Esophagus muscularis mucosa (tissue), 4 donors: ENCODE measurements at regions not wholly inside any gene's neighbourhood (a gene's known extent, or its start where the extent isn't known, plus 50 kb on each side); places are given as distances from the start of the nearest gene placed in this dataset.

Source experiments
- DNase-seq: peaks from one replicate; pipeline ENCODE4 v3.0.0-alpha.2; 2017; ENCODE audit errors: extremely low spot score
- H3K27ac ChIP-seq, 4 donors: fragments of 200-600 bp; sonication (generic); replicated peaks in 1 of 4; 1 replicate in 3 of 4; 2 replicates in 1 of 4; pipeline ENCODE4 v1.5.1; 2016 to 2019; ENCODE audit warnings: mild to moderate bottlenecking in 1 of 4
- H3K27me3 ChIP-seq, 4 donors: fragments of 200-600 bp; sonication (generic); one replicate each; pipeline versions ENCODE4 v1.5.1 to v1.6.0; 2016 to 2019
- H3K36me3 ChIP-seq, 4 donors: fragments of 200-600 bp; sonication (generic); one replicate each; pipeline ENCODE4 v1.5.1; 2016 to 2019
- H3K4me1 ChIP-seq, 4 donors: fragments of 200-600 bp; sonication (generic); one replicate each; pipeline ENCODE4 v1.5.1; 2016 to 2019
- H3K4me3 ChIP-seq, 4 donors: fragments of 200-600 bp; sonication (generic); 1 replicate in 2 of 4; 2 replicates in 2 of 4; pipeline ENCODE4 v1.5.1; 2016 to 2019; ENCODE audit warnings: mild to moderate bottlenecking in 4 of 4, moderate library complexity in 1 of 4
- H3K9me3 ChIP-seq, 4 donors: fragments of 200-600 bp; sonication (generic); 1 replicate in 3 of 4; 2 replicates in 1 of 4; pipeline ENCODE4 v1.5.1; 2016 to 2019
- EP300 ChIP-seq: sonication (generic); formaldehyde crosslinking; IDR thresholded peaks from one replicate; pipeline ENCODE4 v1.6.1; 2017; ENCODE audit warnings: antibody characterized with exemption
- POLR2A ChIP-seq: fragments of 450-650 bp; IDR thresholded peaks from one replicate; pipeline ENCODE4 v1.6.1; 2017; ENCODE audit warnings: antibody characterized with exemption, moderate library complexity, mild to moderate bottlenecking, low read depth
- POLR2AphosphoS5 ChIP-seq, 2 donors: sonication (generic); formaldehyde crosslinking; IDR thresholded peaks; one replicate each; pipeline ENCODE4 v1.6.1; 2017; ENCODE audit warnings: antibody characterized with exemption in 2 of 2
- WGBS: methylation state at CpG from one replicate; pipeline ENCODE4 v1.1.5; 2018; 5-methylcytosine and 5-hydroxymethylcytosine counted together
- intact Hi-C: fragments of 100-400 bp; cut with DNase I; formaldehyde crosslinking; loops from one replicate; pipeline ENCODE4 v1.15.1; 2023
- TF ChIP-seq, protein P1 (sequence below), 3 experiments: fragments of 200-600 bp in 2 of 3; fragments of 450-650 bp in 1 of 3; sonication (generic) in 2 of 3; IDR thresholded peaks; one replicate each; pipeline ENCODE4 v1.5.1; 2017 to 2019; ENCODE audit warnings: antibody characterized with exemption in 3 of 3, mild to moderate bottlenecking in 2 of 3, moderate library complexity in 1 of 3

DNA sequence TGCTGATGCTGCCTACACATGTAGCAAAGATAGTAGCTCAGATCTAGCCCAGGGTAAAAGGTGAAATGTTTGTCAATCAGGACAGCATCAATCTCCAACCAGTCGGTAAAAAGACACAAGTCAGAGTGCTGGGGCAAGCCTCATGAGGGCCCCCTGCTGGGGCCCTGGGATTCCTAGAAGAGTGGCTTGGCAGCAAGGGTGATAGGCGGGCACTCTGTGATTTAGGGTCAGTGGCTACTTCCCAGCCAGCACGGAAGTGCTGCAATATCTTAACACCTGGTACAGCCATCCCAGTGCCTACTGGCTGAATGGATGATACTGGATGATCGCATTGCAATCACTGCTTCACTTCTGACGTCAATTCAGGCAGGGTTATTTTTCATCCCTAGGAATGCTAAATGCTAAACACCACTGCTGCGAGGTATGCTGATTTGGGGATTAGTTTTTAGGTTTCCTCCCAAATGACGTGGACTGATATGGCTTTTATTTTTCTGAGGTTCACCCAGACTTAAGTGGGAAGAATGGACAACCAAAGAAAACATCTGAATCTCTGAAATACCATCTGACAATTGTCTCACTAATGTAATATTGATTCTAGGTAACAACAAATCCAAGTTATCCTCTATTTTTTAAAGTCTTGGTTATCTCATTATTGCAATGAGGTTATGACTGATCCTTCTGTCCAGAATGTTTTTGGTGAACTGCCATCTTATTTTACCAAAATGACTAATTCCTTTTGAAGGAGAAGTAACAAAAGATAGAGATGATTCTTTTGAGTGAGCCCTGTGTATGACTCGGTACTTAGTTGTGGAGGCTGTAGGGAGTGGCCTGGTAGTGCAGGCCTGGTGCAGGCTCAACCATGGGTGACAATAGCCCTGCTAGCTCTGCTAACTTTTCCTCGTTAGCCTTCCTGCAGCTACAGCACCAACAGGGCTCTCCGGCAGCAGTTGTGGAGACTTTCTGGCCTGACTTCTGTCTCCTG is 432.5 kb downstream of the FGF9 start:
- no peak overlapping the region for H3K4me3 ChIP-seq
- intact Hi-C loops = no loop called here
- no peak overlapping the region for H3K27ac ChIP-seq
- H3K9me3 ChIP-seq = no peaks in the 10 kb centered on the region
- TF ChIP-seq POLR2A (no peak), EP300 (no peak), POLR2AphosphoS5 (IDR thresholded peaks at IDR 0.05) (no peak)
- TF ChIP-seq, protein P1, sequence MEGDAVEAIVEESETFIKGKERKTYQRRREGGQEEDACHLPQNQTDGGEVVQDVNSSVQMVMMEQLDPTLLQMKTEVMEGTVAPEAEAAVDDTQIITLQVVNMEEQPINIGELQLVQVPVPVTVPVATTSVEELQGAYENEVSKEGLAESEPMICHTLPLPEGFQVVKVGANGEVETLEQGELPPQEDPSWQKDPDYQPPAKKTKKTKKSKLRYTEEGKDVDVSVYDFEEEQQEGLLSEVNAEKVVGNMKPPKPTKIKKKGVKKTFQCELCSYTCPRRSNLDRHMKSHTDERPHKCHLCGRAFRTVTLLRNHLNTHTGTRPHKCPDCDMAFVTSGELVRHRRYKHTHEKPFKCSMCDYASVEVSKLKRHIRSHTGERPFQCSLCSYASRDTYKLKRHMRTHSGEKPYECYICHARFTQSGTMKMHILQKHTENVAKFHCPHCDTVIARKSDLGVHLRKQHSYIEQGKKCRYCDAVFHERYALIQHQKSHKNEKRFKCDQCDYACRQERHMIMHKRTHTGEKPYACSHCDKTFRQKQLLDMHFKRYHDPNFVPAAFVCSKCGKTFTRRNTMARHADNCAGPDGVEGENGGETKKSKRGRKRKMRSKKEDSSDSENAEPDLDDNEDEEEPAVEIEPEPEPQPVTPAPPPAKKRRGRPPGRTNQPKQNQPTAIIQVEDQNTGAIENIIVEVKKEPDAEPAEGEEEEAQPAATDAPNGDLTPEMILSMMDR (IDR thresholded peaks at IDR 0.05) = no peak
- H3K27me3 ChIP-seq = no peaks in the 10 kb centered on the region
- WGBS = 73% methylated on average over 10 of the region's 10 CpGs
- no peaks in the 10 kb centered on the region for H3K36me3 ChIP-seq
- H3K4me1 ChIP-seq = no peaks in the 10 kb centered on the region
- DNase-seq = no peak

DNA sequence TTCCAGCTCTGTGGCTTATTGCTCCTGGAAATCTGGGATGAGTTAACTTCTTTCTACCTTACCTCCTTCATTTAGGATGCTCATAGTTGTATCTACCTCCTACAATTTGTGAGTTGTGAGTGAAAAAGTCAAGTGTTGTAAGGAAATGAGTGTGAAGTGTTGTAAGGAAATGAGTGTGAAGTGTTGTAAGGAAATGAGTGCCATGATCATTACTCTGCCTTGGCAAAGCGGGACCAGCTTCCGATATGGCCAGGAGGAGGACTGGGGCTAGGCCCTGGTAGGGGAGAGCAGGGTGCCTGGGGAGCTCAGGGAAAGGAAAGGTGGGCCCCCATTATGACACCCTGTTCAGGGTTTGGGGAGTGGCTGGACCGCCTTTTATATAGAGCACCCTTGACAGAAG is 435.2 kb downstream of the FGF9 start:
- Histone ChIP-seq H3K4me3 (no peak overlapping the region), H3K4me1 (peaks cover 0 to 3% (median 0%) of the 10 kb centered on the region in 4 donors), H3K27ac (no peak overlapping the region), H3K27me3 (no peaks in the 10 kb centered on the region), H3K9me3 (no peaks in the 10 kb centered on the region), H3K36me3 (no peaks in the 10 kb centered on the region)
- 98% methylated on average over 3 of the region's 3 CpGs for WGBS
- intact Hi-C loops = no loop called here
- DNase-seq = no peak
- TF ChIP-seq POLR2A (no peak), POLR2AphosphoS5 (IDR thresholded peaks at IDR 0.05) (no peak)

DNA sequence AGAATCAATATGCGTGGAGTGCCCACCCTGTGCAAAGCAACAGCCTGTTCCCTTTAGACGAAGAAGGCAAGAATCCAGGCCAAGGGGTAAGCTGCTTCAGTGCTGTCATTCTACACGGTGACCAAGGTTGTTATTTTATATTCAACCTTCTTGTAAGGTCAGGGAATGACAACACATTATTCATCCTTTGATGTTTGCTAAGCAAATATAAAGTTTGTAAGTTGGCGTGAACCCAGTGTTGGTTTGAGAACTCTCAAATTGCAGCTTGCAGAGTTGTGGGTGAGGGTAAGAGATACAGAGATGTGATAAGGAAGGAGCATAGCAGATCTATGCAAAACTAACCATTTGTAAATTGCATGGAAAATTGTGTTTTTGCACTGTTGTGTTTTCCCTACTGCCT is 436.7 kb downstream of the FGF9 start:
- Histone ChIP-seq H3K9me3 (no peaks in the 10 kb centered on the region), H3K27ac (no peak overlapping the region), H3K4me3 (no peak overlapping the region), H3K27me3 (peaks cover 0 to 5% (median 0%) of the 10 kb centered on the region in 4 donors), H3K4me1 (peaks cover 0 to 3% (median 0%) of the 10 kb centered on the region in 4 donors), H3K36me3 (no peaks in the 10 kb centered on the region)
- DNase-seq = no peak
- intact Hi-C loops = no loop called here
- 80% methylated on average over 4 of the region's 4 CpGs for WGBS
- TF ChIP-seq POLR2AphosphoS5 (IDR thresholded peaks at IDR 0.05) (no peak), POLR2A (no peak), EP300 (no peak)
- TF ChIP-seq, protein P1 (IDR thresholded peaks at IDR 0.05) = no peak

DNA sequence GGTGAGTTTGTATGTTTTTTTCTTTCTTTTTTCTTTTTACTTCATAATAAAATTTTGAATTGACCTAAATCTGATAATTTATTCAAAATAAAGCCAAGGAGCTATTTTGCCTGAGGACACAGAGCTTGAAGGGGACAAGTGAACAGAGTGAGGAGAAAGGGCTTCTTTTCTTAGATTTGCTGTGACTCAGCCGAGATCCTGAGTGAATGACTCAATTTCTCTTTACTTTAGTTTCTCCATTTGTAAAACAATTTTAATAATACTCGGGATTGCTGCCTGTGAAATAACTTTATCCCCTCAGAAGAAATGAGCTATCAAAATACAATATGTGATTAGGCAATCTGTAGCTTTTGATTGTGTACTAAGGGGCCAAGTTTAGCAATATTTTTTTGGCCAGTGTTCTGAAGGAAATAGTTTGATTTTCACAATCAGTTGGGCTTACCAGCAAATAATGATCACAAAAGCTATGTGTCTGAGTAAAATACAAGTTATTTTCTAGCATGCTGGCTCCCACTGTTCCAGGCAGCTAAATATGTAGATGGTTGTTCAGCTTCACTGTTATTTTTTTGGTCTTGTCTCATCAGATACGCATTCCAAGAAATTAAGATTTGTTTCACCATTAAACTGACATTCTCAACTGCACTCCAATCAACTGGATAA is 437.5 kb downstream of the FGF9 start:
- Histone ChIP-seq H3K4me1 (peaks cover 0 to 3% (median 0%) of the 10 kb centered on the region in 4 donors), H3K4me3 (no peak overlapping the region), H3K27me3 (peaks cover 0 to 5% (median 0%) of the 10 kb centered on the region in 4 donors), H3K36me3 (no peaks in the 10 kb centered on the region), H3K27ac (peak overlapping the region in 1 of 4 donors; percentile 21), H3K9me3 (no peaks in the 10 kb centered on the region)
- TF ChIP-seq POLR2AphosphoS5 (IDR thresholded peaks at IDR 0.05) = peak in 1 of 2 donors; percentile 44
- no peak for TF ChIP-seq EP300
- no peak for DNase-seq
- WGBS = 62% methylated on average over 3 of the region's 3 CpGs
- intact Hi-C loops = no loop called here

DNA sequence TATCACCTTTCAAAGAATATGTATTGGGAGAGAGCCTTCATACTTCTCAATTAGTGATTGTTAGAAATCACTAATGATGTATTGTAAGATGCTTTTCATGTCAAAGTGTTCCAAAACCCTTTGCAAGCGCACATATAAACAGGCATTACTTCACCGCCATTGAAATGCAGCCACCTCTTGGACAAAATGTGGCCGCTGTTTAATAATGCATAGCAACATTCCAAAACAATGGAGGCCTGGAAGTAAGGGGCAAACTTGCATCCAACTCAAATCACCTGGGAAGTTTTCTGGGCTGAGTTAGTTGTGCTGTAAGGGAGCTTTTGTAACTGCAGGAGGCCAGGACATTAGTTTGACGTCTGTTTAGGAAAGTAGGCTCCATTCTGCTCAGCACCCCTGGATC is 438.1 kb downstream of the FGF9 start:
- 79% methylated on average over 4 of the region's 4 CpGs for WGBS
- H3K27ac ChIP-seq = no peak overlapping the region

More for the DNA sequence above, 438.1 kb downstream of the FGF9 start:
- Histone ChIP-seq H3K4me3 (no peak overlapping the region), H3K9me3 (no peaks in the 10 kb centered on the region), H3K27me3 (peaks cover 0 to 5% (median 0%) of the 10 kb centered on the region in 4 donors), H3K4me1 (peaks cover 0 to 3% (median 0%) of the 10 kb centered on the region in 4 donors), H3K36me3 (no peaks in the 10 kb centered on the region)
- intact Hi-C loops = no loop called here
- TF ChIP-seq, protein P1 (IDR thresholded peaks at IDR 0.05) = no peak
- TF ChIP-seq POLR2A (no peak), EP300 (no peak), POLR2AphosphoS5 (IDR thresholded peaks at IDR 0.05) (no peak)
- DNase-seq = no peak
